Testis (tissue), 2 donors: ENCODE measurements at regions not wholly inside any gene's neighbourhood (a gene's known extent, or its start where the extent isn't known, plus 50 kb on each side); places are given as distances from the start of the nearest gene placed in this dataset.
"Not testable (repeated sequence)": the region's sequence is repeated elsewhere in the genome, so short reads cannot be mapped to it uniquely, and the experiment has no call there.

Experiments
- DNase-seq: peaks from one replicate; pipeline ENCODE4 v3.0.0-alpha.2; 2019
- H3K27ac ChIP-seq, 2 donors: fragments of 200-600 bp; sonication (generic); one replicate each; pipeline ENCODE4 v1.5.1; 2019
- H3K27me3 ChIP-seq: fragments of 200-600 bp; sonication (generic); one replicate; pipeline ENCODE4 v1.5.1; 2019
- H3K36me3 ChIP-seq: fragments of 200-600 bp; sonication (generic); one replicate; pipeline ENCODE4 v1.5.1; 2017; ENCODE audit warnings: low read depth; ENCODE audit errors: missing control alignments
- H3K4me1 ChIP-seq: fragments of 200-600 bp; sonication (generic); one replicate; pipeline ENCODE4 v1.5.1; 2019
- H3K4me3 ChIP-seq, 2 donors: fragments of 200-600 bp; sonication (generic); one replicate each; pipeline ENCODE4 v1.5.1; 2017 to 2019
- H3K9me3 ChIP-seq: fragments of 200-600 bp; sonication (generic); one replicate; pipeline ENCODE4 v1.5.1; 2017
- WGBS, 2 donors: methylation state at CpG; one replicate each; pipeline ENCODE4 v1.1.5; 2018; 5-methylcytosine and 5-hydroxymethylcytosine counted together
- intact Hi-C: fragments of 100-400 bp; cut with DNase I; formaldehyde crosslinking; loops from one replicate; pipeline ENCODE4 v1.15.1; 2023; ENCODE audit warnings: low total_unique reads
- microRNA-seq, 2 donors: library from miRNA; unstranded; fragments of <30 nt; microRNA quantifications; one replicate each; pipeline ENCODE4, GENCODE V29; 2016; ENCODE audit warnings: borderline number of aligned reads in 2 of 2, borderline replicate concordance in 1 of 2
- small RNA-seq, 2 donors: library from RNA; depleted of rRNA; stranded (forward); fragments of <200 nt; gene quantifications; one replicate each; pipeline ENCODE3, GENCODE V24; 2016

DNA sequence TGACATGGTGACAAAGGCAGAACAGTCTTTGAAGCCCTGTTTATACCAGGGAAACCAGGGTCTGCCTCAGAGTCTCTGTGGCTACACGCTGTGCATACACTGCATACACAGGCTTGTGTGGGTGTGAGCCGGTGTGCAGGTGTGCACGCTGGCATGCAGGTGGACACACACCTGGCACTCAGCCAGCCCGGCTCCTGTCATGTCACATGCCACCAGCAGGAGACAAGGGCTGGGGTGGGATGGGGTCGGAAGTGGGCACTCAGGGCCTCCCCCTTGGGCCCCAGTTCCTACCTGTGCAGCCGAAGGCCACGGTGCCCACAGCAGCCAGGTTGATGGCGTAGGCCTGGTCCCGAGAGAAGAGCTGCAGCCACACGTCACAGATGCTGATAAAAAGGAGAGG is 192.2 kb downstream of the ZNF479 start:
- DNase-seq, intact Hi-C loops: not testable (repeated sequence)
- WGBS, 2 donors: no CpG with 5 or more reads among the region's 10 CpGs

DNA sequence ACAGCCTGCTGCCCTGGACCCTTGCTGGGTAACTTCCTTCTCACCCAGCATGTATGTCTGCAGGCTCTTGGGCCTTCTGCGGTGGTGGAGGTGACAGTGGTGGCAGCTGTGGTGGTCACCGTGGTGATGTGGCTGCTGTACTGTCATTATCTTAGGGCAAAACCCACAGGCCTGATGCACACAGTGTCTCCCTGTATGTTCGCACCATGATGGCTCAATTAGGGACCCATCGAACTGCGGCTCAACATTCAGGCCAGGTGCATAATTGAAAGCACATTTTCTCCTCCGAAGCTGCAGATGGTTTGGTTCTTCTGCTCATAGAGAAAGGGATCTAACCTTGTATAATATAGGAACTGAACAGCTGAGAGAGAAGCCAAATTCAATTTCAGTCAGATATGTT is 208.3 kb downstream of the ZNF479 start:
- H3K27me3 ChIP-seq, H3K4me1 ChIP-seq, H3K36me3 ChIP-seq, H3K9me3 ChIP-seq, H3K4me3 ChIP-seq, intact Hi-C loops, DNase-seq, H3K27ac ChIP-seq: not testable (repeated sequence)
- 71% methylated on average over 3 of the region's 6 CpGs; no CpG with 5 or more reads in 1 of the 2 donors for WGBS, 2 donors

More for the DNA sequence above, 192.2 kb downstream of the ZNF479 start:
- H3K9me3 ChIP-seq, H3K27me3 ChIP-seq, H3K36me3 ChIP-seq, H3K27ac ChIP-seq, H3K4me1 ChIP-seq, H3K4me3 ChIP-seq: not testable (repeated sequence)

DNA sequence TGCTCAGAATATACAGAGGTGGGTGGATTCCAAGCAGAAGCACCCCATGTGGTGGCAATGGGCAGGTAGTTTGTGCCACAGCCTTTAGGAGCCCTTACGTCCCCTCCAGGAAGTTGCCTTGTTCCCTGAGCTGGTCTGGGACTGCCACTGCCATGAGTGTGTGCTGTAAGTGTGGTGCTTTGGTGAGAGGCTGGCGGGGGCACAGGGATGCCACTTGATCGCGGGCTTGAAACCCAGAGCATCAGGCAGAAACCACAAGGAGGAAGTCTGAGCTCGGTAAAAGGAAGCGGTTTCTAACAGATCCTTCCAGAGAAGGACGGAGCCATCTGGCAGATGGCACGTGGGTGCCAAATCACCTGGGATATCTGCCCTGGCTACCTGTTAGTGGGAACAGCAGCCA is 221.3 kb downstream of the ZNF479 start:
- H3K27ac ChIP-seq, H3K27me3 ChIP-seq, H3K4me3 ChIP-seq, DNase-seq, H3K4me1 ChIP-seq, intact Hi-C loops, H3K36me3 ChIP-seq, H3K9me3 ChIP-seq: not testable (repeated sequence)
- 74% methylated on average over 7 of the region's 8 CpGs; no CpG with 5 or more reads in 1 of the 2 donors for WGBS, 2 donors

DNA sequence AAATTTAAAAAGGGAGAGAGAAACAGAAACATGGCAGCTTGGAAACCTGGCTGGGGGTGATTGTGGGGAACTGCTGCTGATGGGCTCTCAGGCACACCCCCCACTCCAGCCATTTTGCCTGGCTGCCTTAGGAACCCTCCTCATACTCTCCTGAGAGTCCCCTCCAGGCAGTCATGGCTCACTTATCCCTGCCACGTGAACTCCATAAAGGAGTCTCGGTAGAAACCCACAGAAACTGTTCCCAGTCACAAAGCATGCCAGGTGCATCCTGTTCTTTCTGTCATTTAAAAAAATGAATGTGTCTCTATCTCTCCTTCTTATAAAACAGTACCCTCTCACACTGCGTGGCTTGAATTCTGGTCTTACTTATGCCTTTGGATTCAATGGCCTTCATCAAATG is 242.8 kb downstream of the ZNF479 start:
- intact Hi-C loops, H3K27me3 ChIP-seq, H3K27ac ChIP-seq, H3K4me1 ChIP-seq, H3K4me3 ChIP-seq, DNase-seq, H3K9me3 ChIP-seq, H3K36me3 ChIP-seq: not testable (repeated sequence)
- 64 to 66% methylated on average over 3 of the region's 3 CpGs for WGBS, 2 donors

DNA sequence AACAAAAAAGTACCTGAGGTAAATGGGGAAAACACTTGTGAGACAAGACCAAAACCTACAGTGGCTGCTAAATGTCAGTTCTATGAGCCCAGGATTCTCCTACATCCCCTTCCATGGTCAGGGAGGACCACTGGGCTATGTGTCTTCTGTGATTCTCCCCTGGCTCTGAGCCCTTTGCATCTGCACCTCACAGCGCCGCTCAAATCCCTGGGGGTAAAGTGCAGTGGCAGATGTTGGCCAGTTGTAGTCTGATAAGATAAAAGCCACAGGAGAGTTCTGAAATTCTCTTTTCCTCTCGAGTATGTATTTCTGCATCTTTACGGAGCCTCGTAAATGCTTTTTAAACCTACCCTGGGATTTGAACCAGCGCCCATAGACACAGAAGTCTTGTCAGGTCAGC is 247.1 kb downstream of the ZNF479 start:
- H3K4me1 ChIP-seq, H3K9me3 ChIP-seq, H3K27ac ChIP-seq, H3K27me3 ChIP-seq, intact Hi-C loops, DNase-seq, H3K4me3 ChIP-seq, H3K36me3 ChIP-seq: not testable (repeated sequence)
- 79 to 81% methylated on average over 5 of the region's 6 CpGs for WGBS, 2 donors

DNA sequence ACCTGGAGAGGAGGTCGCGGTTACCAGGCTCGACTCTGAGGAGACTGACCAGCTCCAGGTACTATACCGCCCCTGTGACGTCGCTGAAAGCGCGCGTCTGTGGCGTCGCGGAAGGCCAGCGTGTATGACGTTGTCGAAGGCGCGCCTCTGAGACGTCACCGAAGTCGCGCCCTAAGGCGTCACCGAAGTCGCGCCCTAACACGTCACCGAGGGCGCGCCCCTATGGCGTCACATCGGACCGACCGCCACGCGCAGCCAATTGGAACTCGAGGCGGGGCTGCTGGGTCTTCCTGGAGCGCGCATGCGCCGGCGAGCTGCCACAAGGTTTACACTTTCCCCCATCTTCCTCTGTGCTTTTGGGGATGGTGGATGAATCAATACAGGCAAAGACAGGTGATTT is 249.9 kb downstream of the ZNF479 start:
- intact Hi-C loops, H3K4me1 ChIP-seq, H3K27me3 ChIP-seq, H3K9me3 ChIP-seq, H3K36me3 ChIP-seq, H3K27ac ChIP-seq: not testable (repeated sequence)
- peak overlapping the region; percentile 15 to 29 for H3K4me3 ChIP-seq
- 49 to 58% methylated on average over 12 to 25 of the region's 42 CpGs for WGBS, 2 donors
- peak; percentile 86 for DNase-seq

Small RNA genes in the stretch of these regions (microRNA-seq; reads per million reads assigned to microRNA genes)
- 0 reads per million in 2 donors for gene MIR4283-1

Small RNA genes in the stretch of these regions (small RNA-seq; reads per million reads assigned to genes)
- 0 reads per million in 2 donors for gene MIR4283-1
